ENCODE measurements at regions not wholly inside any gene's neighbourhood (a gene's known extent, or its start where the extent isn't known, plus 50 kb on each side); places are given as distances from the start of the nearest gene placed in this dataset.

DNA sequence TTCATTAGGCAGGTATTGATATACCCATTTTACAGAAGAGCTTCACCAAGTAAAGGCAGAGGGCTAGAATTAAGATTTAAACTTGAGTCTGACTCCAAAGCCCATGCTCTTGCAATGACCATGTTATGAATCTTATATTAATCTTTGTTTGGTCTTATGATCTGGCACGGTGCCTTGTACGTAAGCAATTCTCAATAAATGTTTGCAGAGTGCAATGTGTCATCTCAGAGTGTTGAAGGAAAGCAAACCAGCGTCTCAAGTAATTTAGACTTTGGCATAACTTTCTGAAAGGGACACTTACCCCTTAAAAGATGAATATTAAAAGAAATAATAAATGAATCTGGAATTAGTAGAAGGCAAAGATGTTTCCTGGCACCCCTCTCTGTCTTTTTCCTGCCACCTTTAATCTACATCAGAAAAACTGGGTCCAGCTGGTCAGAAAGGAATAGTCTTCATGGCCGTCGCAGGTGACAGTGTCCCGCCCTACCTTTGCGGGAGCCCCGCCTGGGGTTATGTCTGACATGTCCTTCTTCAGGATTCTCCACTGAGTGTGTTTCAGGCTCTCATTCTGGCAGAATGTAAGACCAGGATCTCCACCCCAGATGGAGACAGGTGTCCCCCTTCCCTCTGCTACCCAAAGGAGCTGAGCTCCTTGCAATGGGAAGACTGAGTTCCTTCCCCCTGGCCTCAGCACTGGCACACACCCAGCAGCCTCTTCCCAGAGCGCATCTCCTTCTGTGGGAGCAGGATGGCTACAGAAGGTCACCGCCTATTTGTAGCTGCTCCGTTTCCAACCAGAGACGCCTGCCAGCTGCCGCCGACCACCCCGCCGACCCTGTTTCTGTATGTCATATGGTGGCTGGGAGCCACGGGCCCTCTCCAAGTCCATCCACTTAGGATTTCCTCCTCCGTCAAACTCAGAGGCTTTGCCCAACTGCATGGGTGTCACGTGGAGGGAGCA, 266.3 kb upstream of the ECI2 start:
- DNase-seq: no peak

DNA sequence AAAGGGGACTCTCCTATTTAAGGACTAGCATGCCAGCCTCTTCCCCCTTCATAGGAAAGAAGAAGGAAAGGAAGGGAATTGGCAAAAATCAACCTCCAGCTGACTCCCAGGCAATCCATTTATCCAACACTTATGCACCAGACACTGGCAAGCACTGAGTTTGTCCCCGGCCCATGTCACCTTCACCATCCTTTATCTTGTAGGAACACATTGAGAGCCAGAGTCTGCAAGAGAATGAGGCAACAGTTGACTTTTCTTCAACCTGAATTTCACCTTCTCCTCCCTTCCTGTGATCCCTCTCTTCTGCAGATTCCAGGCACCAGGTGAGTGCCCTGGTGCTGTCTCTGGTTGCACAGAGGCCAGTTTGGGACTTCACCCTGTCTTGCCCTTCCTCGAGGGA, 264.3 kb upstream of the ECI2 start:
- DNase-seq: no peak

GRCh38 chr6:4398791-4399190, 263.4 kb upstream of the ECI2 start:
- no peak for DNase-seq

DNA sequence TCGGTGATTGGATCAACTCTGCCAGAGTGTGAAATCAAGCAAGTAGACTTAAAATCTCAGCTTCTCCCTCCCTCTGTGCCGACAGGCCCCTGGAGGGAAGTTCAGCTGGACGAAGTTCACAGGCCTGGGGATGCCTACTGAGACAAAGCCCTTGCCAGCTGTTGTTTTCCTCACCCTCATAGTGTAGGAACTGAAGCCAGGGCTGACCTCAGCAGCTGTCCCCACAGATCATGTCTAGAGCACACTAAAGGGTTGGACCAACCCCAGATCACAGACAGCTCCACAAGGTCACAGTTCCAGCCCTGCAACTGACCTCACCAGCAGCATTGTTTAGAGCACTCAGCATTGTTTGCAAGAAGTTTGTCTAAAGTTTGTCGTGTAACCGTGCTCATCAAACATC, 261.9 kb upstream of the ECI2 start:
- no peak for DNase-seq

DNA sequence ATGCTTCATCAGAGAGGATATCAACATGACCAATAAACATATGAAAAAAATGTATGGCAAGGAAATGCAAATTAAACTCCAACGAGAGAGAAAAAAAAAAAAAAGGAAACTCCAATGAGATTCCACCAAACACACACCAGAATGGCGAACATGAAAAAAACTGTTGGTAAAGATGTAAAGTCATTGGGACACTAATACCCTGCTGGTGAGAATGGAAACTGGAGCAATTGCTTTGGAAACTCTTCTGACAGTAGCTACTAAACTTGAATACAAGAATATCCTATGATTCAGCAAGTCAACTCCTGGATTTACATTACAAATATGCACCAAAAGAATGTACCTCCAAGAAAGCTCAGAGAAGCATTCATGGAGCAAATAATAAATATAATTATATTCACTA, 260.7 kb upstream of the ECI2 start:
- DNase-seq: no peak

DNA sequence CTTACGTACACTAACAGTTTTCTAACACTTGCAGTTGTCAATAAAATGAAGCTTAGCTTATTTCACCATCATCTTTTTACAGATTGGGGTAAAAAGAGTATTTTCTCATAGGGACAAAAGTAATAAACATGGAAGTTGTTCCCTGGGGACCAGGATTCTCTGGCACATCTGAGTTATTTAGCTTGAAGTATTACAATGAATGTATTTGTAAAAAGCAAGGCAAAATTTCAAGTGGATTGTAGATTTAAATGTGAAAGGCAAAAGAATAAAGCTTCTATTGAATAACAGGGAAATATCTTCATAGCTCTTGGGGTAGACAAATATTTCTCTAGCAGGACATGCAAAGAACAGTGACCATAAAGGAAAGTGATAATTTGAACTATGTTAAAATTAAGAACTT, 260.0 kb upstream of the ECI2 start:
- DNase-seq: no peak

DNA sequence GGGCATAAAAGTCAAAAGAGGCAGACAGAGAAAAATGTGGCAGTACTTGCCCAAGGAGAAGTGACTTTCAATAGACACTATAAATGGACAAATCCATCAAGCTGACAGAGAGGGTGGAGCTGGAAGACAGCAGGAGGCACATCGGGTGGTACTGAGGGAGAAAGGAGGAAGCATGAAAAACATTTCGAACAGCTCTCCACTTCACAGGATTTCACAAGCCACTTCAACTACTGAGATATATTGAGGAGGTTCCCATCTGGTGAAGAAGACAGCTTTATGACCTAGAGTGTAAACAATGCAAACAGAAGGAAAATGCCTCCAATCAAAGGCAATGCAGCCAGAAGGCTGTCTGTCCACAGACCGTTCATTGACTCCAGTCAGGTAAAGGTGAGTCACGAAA, 259.4 kb upstream of the ECI2 start:
- no peak for DNase-seq

DNA sequence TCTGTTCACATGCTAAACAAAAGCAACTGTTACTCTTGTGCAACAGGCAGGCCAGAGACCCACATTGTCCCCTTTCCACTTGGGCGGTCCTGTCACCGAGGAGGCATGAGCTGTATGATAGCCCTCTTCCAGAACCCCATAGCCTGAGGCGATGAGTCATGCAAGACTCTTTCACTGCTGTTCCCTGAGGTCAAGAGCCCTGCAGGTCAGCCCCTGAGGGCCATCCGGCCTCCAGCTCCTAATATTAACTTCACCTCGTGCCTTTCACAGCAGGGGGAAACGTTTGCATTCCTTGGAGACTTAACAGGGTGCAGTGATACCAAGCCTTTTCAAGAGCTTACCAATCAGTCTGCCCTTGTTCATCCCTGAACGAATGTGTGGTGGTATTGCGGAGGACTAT, 253.3 kb upstream of the ECI2 start:
- no peak for DNase-seq

- DNase-seq: no peak
Measured at GRCh38 chr6:4384656-4385055, 249.3 kb upstream of the ECI2 start.

DNA sequence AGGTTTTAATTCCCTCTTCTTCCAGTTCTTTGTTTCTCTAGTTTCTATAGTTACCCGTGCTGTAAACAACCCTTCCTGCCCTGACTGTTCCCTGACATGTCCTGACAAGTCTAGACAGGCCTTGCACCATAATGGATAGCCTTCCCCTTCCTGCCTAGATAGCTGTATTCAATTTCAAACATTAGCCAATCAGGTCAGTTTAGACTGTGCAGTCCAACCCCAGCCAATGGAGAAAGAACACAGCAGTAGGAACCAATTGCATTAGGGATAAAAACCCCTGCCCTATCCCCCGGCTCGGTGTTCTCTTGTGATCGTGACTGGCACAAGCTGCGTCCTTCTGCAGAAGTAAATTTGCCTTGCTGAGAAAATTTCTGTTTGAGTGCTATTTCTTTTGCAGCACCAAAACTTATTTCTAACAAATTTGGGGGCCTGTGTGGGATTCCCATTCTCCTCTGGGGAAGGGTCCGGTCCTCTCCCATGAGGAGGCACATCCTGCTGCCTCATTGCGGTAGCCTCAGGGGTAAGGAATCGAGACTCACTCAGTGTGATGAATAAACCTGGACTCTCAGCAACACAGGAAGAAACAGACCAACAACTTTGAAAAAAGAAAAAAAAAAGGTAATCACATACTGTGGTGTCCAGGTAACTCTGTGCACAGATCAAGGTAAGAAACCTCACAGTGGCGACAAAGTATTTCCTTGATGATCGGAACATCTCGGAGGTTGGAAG, 248.7 kb upstream of the ECI2 start:
- no peak for DNase-seq

- no peak for DNase-seq
Measured at GRCh38 chr6:4382362-4382853, 247.0 kb upstream of the ECI2 start.

DNA sequence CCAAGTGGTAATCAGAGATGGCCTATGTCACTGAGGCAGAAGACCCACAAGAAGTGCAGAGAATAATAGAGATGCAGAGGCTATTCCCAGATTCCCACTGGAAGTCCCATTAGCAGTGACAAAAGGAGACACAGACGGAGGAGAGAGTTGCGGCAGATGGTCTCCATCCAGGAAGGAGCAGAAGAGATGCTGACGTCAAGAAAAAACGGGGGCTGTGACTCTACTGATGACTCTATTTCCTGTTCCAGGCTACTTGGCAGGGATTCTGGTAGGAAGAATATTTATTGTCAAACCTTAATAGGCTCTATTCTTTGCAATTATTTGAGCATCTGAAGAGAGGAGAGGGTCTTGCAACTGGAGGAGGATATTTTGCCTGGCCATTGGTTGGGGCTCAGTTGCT, 246.0 kb upstream of the ECI2 start:
- no peak for DNase-seq

DNA sequence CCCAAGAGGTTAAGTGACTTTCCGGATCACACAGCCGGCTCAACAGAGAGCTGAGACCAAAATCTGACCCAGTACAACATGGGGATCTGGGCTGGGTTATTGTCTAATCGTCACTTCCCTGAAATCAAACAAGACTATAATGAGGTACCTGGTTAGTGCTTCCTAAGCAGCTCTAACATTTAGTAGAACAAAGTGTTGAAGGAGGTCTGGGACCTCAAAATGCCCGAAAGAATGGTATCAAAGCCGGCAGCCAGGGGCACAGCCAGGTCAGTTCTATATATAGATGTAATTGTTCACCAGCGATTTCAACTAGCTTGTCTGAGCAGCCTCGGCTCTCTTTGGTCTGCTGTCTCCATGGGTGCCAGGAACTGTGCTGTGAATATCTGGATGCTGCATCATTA, 245.5 kb upstream of the ECI2 start:
- DNase-seq: no peak

DNA sequence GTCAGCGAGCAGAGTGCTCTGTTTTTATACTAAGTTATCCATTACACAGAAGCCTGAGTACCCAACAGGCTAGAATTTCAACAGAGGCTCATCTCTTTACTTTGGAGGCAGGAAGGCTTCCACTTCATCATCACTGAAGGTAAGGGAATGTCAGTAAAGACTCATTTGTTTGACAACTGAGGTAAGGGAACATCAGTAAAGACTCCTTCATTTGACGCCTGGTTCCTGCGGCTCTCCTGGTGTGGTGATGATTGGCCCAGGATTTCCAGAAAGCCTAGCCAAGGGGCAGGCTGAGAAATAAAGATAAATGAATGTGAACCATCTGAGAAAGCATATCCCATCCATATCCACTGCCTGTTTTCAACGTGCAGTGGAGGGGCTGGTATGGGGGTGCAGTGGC, 244.6 kb upstream of the ECI2 start:
- DNase-seq: no peak

DNA sequence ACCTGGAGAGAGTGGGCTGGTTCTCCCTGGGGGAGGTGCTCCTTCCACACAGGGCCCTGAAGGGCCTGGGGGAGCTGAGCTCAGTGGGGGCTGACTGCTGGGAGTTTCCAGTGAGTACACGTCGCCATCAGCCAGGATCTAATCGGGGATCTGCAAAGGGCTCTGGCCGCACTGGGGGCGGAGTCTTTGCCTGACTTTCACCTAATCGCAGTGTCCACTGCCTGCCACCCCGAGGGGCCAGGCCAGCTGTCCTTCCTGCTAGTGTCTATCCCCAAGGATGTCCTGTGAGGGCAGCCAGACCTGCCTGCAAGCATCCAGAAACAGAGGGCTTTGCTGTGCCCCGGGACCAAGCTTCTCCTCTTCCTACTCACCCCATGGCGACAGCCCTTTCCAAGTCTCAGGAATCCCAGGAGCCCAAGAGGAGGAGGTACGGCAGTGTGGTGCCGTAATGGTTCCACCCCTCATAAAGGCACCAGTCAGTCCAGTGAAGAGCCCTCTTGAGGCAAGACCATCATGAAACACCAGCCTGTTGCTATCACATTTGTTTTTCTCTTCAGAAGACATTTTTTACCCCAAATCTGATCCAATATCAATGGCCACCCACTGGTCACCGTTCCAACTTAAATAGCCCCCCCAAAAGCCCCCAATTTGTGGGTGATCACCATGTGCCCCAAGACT, 243.1 kb upstream of the ECI2 start:
- no peak for DNase-seq

DNA sequence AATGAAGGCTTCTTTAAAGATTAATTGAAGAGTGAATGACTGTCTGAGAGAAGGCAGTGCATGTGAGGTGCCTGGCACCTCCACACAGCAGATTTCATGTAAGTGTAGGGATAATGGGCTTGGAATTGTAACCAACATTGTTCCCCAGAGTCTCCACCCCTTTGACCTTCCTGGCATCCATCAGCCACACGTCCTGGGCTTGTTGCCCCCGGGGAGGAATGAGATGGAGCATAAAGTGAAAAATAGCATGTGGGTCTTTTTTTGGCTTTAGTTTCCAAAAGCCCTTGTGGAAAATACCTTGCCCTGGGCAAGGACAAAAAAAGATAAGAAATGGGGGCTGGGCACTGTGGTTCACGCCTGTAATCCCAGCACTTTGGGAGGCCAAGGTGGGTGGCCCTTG, 242.2 kb upstream of the ECI2 start:
- no peak for DNase-seq

GRCh38 chr6:4374216-4374615, 238.8 kb upstream of the ECI2 start:
- DNase-seq: no peak

- no peak for DNase-seq
Measured at GRCh38 chr6:4372866-4373265, 237.5 kb upstream of the ECI2 start.

DNA sequence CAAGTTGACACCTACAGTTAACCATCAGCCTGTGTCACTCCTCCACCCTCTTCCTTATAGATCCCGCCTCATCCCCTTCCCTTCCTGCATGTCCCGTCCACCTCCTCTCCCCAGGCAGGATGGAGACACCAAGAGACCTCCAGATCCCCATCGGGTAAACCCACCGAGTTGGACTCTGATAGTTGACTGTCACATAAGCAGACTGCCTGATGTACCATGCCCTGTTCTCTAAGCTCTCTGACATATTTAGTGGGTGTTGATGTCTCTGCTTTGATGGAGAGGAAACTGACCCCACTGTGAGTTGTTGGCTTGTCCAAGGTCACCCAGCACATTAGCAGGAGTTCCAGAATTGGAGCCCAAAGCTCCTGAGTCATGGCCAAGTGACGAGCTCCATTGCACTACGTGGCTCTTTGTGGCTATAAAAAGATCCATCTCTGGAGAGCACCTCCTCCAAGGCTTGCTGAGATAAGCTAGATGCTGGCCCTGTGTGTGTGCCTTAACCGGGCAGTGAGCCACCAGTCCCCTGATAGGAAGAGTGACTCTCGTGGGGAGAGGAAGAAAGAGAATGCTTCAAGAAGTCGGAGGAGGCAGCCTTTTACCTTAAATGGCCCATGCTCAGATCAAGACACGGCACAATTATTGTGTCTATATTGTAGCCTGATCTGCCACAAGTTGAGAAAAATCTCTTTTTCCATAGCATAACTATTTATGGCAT, 236.0 kb upstream of the ECI2 start:
- no peak for DNase-seq

DNA sequence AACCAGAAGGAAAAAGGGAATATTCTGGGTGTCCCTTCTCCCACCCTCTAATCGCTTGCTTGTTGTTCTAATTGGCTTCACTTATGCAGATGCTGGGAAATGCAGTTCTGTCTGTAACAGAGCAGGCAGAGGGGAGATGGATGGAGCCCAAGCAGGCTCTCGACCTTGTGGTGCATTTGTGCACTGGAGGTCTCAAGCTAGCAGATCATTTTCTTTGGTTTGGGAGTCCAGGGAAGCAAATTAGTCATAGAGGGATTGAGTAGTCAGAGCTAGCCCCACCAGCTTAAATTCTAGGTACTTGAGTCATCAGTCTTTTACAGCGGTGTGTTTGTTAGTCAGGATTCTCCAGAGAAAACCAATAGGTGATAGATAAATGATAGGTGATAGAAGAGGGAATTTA, 234.7 kb upstream of the ECI2 start:
- no peak for DNase-seq

DNA sequence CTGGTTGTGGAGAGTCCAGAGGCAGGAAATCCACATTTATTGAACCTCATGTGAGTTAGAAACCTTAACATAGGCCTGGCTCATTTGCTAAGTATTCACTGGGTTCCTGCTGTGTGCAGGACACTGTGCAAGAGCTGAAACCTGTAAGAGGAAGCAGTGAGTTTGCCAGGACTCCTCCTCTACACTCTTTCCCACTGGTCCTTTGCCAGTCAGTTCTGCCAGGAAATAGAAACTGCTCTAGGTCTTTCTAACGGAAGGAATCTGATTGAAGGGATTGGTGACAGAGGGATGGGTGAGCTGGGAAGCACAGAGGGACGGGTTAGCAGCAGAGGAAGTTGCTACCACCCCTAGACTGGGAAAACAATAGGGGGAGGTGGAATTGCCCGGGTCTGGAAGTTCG, 234.2 kb upstream of the ECI2 start:
- DNase-seq: no peak

- no peak for DNase-seq
Measured at GRCh38 chr6:4368649-4369048, 233.3 kb upstream of the ECI2 start.

DNA sequence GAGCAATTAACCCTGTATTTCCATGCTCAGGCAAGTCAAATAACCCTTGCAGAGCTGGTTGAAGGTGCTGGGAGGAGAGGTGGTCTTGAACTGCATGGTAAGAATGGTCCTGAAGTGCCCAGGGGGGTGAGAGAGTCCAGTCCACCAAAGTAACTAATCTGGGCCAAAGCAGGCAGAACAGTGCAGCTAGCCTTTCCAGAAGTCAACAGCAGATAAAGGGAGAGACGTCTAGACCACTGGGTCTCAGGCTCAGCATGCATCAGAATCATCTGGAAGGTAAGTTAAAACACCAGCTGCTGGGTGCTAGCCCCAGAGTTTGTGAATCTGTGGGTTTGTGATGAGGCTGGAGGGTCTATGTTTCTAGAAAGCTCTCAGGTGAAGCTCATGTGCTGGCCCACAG, 232.3 kb upstream of the ECI2 start:
- DNase-seq: no peak
